ENCODE measurements at regions not wholly inside any gene's neighbourhood (a gene's known extent, or its start where the extent isn't known, plus 50 kb on each side); places are given as distances from the start of the nearest gene placed in this dataset.
"Not testable (repeated sequence)": the region's sequence is repeated elsewhere in the genome, so short reads cannot be mapped to it uniquely, and the experiment has no call there.

- no peak for DNase-seq
These were observed 696.3 kb upstream of the SLC35B3 start for GRCh38 chr6:9131616-9132015.

GRCh38 chr6:9131201-9131600 is 695.9 kb upstream of the SLC35B3 start:
- DNase-seq, result no peak

GRCh38 chr6:9128970-9129369 is 693.6 kb upstream of the SLC35B3 start:
- no peak for DNase-seq

- DNase-seq, result no peak
These were observed 691.7 kb upstream of the SLC35B3 start for GRCh38 chr6:9126878-9127560.

GRCh38 chr6:9126034-9126433 is 690.7 kb upstream of the SLC35B3 start:
- DNase-seq, result not testable (repeated sequence)

GRCh38 chr6:9121549-9121948 is 686.2 kb upstream of the SLC35B3 start:
- DNase-seq, result no peak

- DNase-seq, result no peak
These were observed 680.7 kb upstream of the SLC35B3 start for GRCh38 chr6:9116026-9116425.

- DNase-seq, result no peak
These were observed 677.2 kb upstream of the SLC35B3 start for GRCh38 chr6:9112544-9112943.

- DNase-seq, result no peak
These were observed 668.7 kb upstream of the SLC35B3 start for GRCh38 chr6:9103876-9104521.

- no peak for DNase-seq
These were observed 666.6 kb upstream of the SLC35B3 start for GRCh38 chr6:9101920-9102319.

GRCh38 chr6:9100869-9101580 is 665.7 kb upstream of the SLC35B3 start:
- no peak for DNase-seq

- no peak for DNase-seq
These were observed 660.4 kb upstream of the SLC35B3 start for GRCh38 chr6:9095729-9096128.

GRCh38 chr6:9095137-9095536 is 659.8 kb upstream of the SLC35B3 start:
- no peak for DNase-seq

GRCh38 chr6:9089724-9090123 is 654.4 kb upstream of the SLC35B3 start:
- no peak for DNase-seq

- no peak for DNase-seq
These were observed 652.1 kb upstream of the SLC35B3 start for GRCh38 chr6:9087470-9087869.

GRCh38 chr6:9086331-9086730 is 651.0 kb upstream of the SLC35B3 start:
- no peak for DNase-seq

GRCh38 chr6:9085709-9086070 is 650.3 kb upstream of the SLC35B3 start:
- no peak for DNase-seq

GRCh38 chr6:9085054-9085708 is 649.8 kb upstream of the SLC35B3 start:
- no peak for DNase-seq

GRCh38 chr6:9083108-9083507 is 647.8 kb upstream of the SLC35B3 start:
- DNase-seq, result no peak

GRCh38 chr6:9066726-9067125 is 631.4 kb upstream of the SLC35B3 start:
- DNase-seq, result no peak

GRCh38 chr6:9064156-9064555 is 628.8 kb upstream of the SLC35B3 start:
- DNase-seq, result no peak

- no peak for DNase-seq
These were observed 627.3 kb upstream of the SLC35B3 start for GRCh38 chr6:9062596-9062995.

- DNase-seq, result no peak
These were observed 622.6 kb upstream of the SLC35B3 start for GRCh38 chr6:9057937-9058336.

- DNase-seq, result no peak
These were observed 621.2 kb upstream of the SLC35B3 start for GRCh38 chr6:9056556-9056955.

All from stimulated activated CD4-positive, alpha-beta T cell treated with anti-CD3 and anti-CD28 coated beads, Interleukin-2, amount 100 ng/mL, for 48 hours (primary cell).